Pons (tissue), 1 donor: ENCODE measurements at regions not wholly inside any gene's neighbourhood (a gene's known extent, or its start where the extent isn't known, plus 50 kb on each side); places are given as distances from the start of the nearest gene placed in this dataset.

ENCODE experiments used
- DNase-seq: peaks from one replicate; pipeline ENCODE4 v3.0.0-alpha.2; 2016; ENCODE audit warnings: low spot score

GRCh38 chr11:43575913-43576310 lies 104.6 kb upstream of the HSD17B12 start:
- no peak for DNase-seq

- no peak for DNase-seq
These were observed 104.2 kb upstream of the HSD17B12 start for GRCh38 chr11:43576320-43576802.

GRCh38 chr11:43576803-43577521 lies 103.6 kb upstream of the HSD17B12 start:
- DNase-seq, result no peak

- no peak for DNase-seq
These were observed 102.8 kb upstream of the HSD17B12 start for GRCh38 chr11:43577566-43578264.

- no peak for DNase-seq
These were observed 102.0 kb upstream of the HSD17B12 start for GRCh38 chr11:43578346-43579170.

GRCh38 chr11:43579171-43579918 lies 101.2 kb upstream of the HSD17B12 start:
- no peak for DNase-seq

- no peak for DNase-seq
These were observed 100.6 kb upstream of the HSD17B12 start for GRCh38 chr11:43579919-43580276.

GRCh38 chr11:43580735-43581369 lies 99.7 kb upstream of the HSD17B12 start:
- no peak for DNase-seq

GRCh38 chr11:43581370-43582023 lies 99.0 kb upstream of the HSD17B12 start:
- DNase-seq, result no peak

- no peak for DNase-seq
These were observed 98.3 kb upstream of the HSD17B12 start for GRCh38 chr11:43582024-43582862.

- no peak for DNase-seq
These were observed 97.6 kb upstream of the HSD17B12 start for GRCh38 chr11:43582863-43583462.

GRCh38 chr11:43583548-43583947 lies 97.0 kb upstream of the HSD17B12 start:
- DNase-seq, result no peak

GRCh38 chr11:43585877-43586608 lies 94.5 kb upstream of the HSD17B12 start:
- DNase-seq, result no peak

- no peak for DNase-seq
These were observed 90.8 kb upstream of the HSD17B12 start for GRCh38 chr11:43589601-43590250.

- no peak for DNase-seq
These were observed 79.0 kb upstream of the HSD17B12 start for GRCh38 chr11:43601511-43601910.

- no peak for DNase-seq
These were observed 77.9 kb upstream of the HSD17B12 start for GRCh38 chr11:43602670-43603069.

GRCh38 chr11:43614214-43614613 lies 66.3 kb upstream of the HSD17B12 start:
- DNase-seq, result no peak

GRCh38 chr11:43619863-43620505 lies 60.6 kb upstream of the HSD17B12 start:
- no peak for DNase-seq
